Upper lobe of left lung (tissue), 6 donors: ENCODE measurements at regions not wholly inside any gene's neighbourhood (a gene's known extent, or its start where the extent isn't known, plus 50 kb on each side); places are given as distances from the start of the nearest gene placed in this dataset.
"Not testable (repeated sequence)": the region's sequence is repeated elsewhere in the genome, so short reads cannot be mapped to it uniquely, and the experiment has no call there.

Experiments
- ATAC-seq, 2 donors: fragments of 200-7000 bp; cut with Tn5 transposase; one replicate each; pipeline ENCODE4 v1.9.1; 2022; ENCODE audit warnings: mild to moderate bottlenecking in 2 of 2, moderate library complexity in 2 of 2; ENCODE audit not compliant: low FRiP score in 2 of 2
- DNase-seq, 2 donors: peaks; one replicate each; pipeline ENCODE4 v3.0.0-alpha.2; 2019 to 2020
- H3K27ac ChIP-seq, 4 donors: fragments of 200-600 bp; sonication (generic); one replicate each; pipeline ENCODE4 v1.5.1; 2016 to 2019
- H3K27me3 ChIP-seq, 4 donors: fragments of 200-600 bp; sonication (generic); one replicate each; pipeline ENCODE4 v1.5.1; 2017 to 2019
- H3K36me3 ChIP-seq, 4 donors: fragments of 200-600 bp; sonication (generic); one replicate each; pipeline ENCODE4 v1.5.1; 2016 to 2019
- H3K4me1 ChIP-seq, 4 donors: fragments of 200-600 bp; sonication (generic); one replicate each; pipeline ENCODE4 v1.5.1; 2018 to 2019
- H3K4me3 ChIP-seq, 4 donors: fragments of 200-600 bp; sonication (generic); one replicate each; pipeline ENCODE4 v1.5.1; 2017 to 2019; ENCODE audit warnings: mild to moderate bottlenecking in 2 of 4, moderate library complexity in 1 of 4
- H3K9me3 ChIP-seq, 4 donors: fragments of 200-600 bp; sonication (generic); one replicate each; pipeline ENCODE4 v1.5.1; 2018 to 2019
- CTCF ChIP-seq, 6 experiments: fragments of 450-650 bp in 4 of 6; fragments of 200-600 bp in 2 of 6; sonication (generic) in 2 of 6; IDR thresholded peaks; one replicate each; pipeline ENCODE4 v1.5.1; 2016 to 2019; ENCODE audit warnings: antibody characterized with exemption in 6 of 6
- EP300 ChIP-seq, 4 donors: sonication (generic); formaldehyde crosslinking; IDR thresholded peaks; one replicate each; pipeline ENCODE4 v1.5.1; 2017; ENCODE audit warnings: antibody characterized with exemption in 4 of 4, control low read depth in 2 of 4
- POLR2A ChIP-seq, 4 donors: fragments of 450-650 bp; IDR thresholded peaks; one replicate each; pipeline ENCODE4 v1.5.1; 2016 to 2017; ENCODE audit warnings: antibody characterized with exemption in 4 of 4, mild to moderate bottlenecking in 2 of 4
- POLR2AphosphoS5 ChIP-seq, 2 donors: sonication (generic); formaldehyde crosslinking; IDR thresholded peaks; one replicate each; pipeline ENCODE4 v1.5.1; 2017; ENCODE audit warnings: antibody characterized with exemption in 2 of 2
- WGBS, 2 donors: methylation state at CpG; one replicate each; pipeline ENCODE4 v1.1.5; 2017 to 2018; 5-methylcytosine and 5-hydroxymethylcytosine counted together
- donor health status: DM: no; HTN: no; CAD: no; lungs with moderate emphysema.
- donor health status: DM: no; HTN: yes; CAD: no; lungs with severe emphysema.

GRCh38 chr6:115839583-115840181, 221.0 kb downstream of the FRK start:
- ATAC-seq (no peak), DNase-seq (no peak)
- H3K4me1 ChIP-seq: no peaks in the 10 kb centered on the region
- no peak overlapping the region for H3K27ac ChIP-seq
- H3K36me3 ChIP-seq: no peaks in the 10 kb centered on the region
- H3K27me3 ChIP-seq: no peaks in the 10 kb centered on the region
- WGBS, 2 donors: 87 to 91% methylated on average over 7 of the region's 7 CpGs
- H3K9me3 ChIP-seq: no peaks in the 10 kb centered on the region
- TF ChIP-seq CTCF (IDR thresholded peaks at IDR 0.05) (no peak), EP300 (IDR thresholded peaks at IDR 0.05) (no peak), POLR2AphosphoS5 (IDR thresholded peaks at IDR 0.05) (no peak), POLR2A (IDR thresholded peaks at IDR 0.05) (no peak)
- no peak overlapping the region for H3K4me3 ChIP-seq

GRCh38 chr6:115838763-115839401, 221.8 kb downstream of the FRK start:
- H3K27ac ChIP-seq: no peak overlapping the region
- DNase-seq (no peak), ATAC-seq (no peak)
- TF ChIP-seq EP300 (IDR thresholded peaks at IDR 0.05) (no peak), CTCF (IDR thresholded peaks at IDR 0.05) (peak in 4 of 6 experiments; percentile 5 to 33 (median 25)), POLR2A (IDR thresholded peaks at IDR 0.05) (no peak), POLR2AphosphoS5 (IDR thresholded peaks at IDR 0.05) (no peak)
- H3K27me3 ChIP-seq: no peaks in the 10 kb centered on the region
- no peaks in the 10 kb centered on the region for H3K4me1 ChIP-seq
- no peaks in the 10 kb centered on the region for H3K9me3 ChIP-seq
- WGBS, 2 donors: 66 to 72% methylated on average over 3 of the region's 3 CpGs
- H3K36me3 ChIP-seq: no peaks in the 10 kb centered on the region
- no peak overlapping the region for H3K4me3 ChIP-seq

GRCh38 chr6:115838216-115838615, 222.5 kb downstream of the FRK start:
- H3K27ac ChIP-seq: no peak overlapping the region
- WGBS, 2 donors: 82 to 87% methylated on average over 4 of the region's 4 CpGs
- no peak for ATAC-seq

GRCh38 chr6:115836374-115836773, 224.3 kb downstream of the FRK start:
- peak in 1 of 2 donors; percentile 54 for DNase-seq
- not testable (repeated sequence) for H3K4me3 ChIP-seq, H3K9me3 ChIP-seq, H3K4me1 ChIP-seq, H3K36me3 ChIP-seq, ATAC-seq, H3K27me3 ChIP-seq, H3K27ac ChIP-seq
- 97% methylated on average over 9 to 12 of the region's 13 CpGs for WGBS, 2 donors

More at GRCh38 chr6:115838216-115838615, 222.5 kb downstream of the FRK start:
- Histone ChIP-seq H3K4me3 (no peak overlapping the region), H3K36me3 (no peaks in the 10 kb centered on the region), H3K4me1 (no peaks in the 10 kb centered on the region), H3K9me3 (no peaks in the 10 kb centered on the region), H3K27me3 (no peaks in the 10 kb centered on the region)
- no peak for TF ChIP-seq EP300 (IDR thresholded peaks at IDR 0.05)
- TF ChIP-seq POLR2A (IDR thresholded peaks at IDR 0.05): no peak
- TF ChIP-seq CTCF (IDR thresholded peaks at IDR 0.05): no peak
- DNase-seq: no peak

GRCh38 chr6:115835314-115835713, 225.4 kb downstream of the FRK start:
- ATAC-seq (no peak), DNase-seq (no peak)
- H3K9me3 ChIP-seq: no peaks in the 10 kb centered on the region
- H3K27ac ChIP-seq: no peak overlapping the region
- H3K4me3 ChIP-seq: no peak overlapping the region
- TF ChIP-seq POLR2A (IDR thresholded peaks at IDR 0.05) (no peak), CTCF (IDR thresholded peaks at IDR 0.05) (no peak), POLR2AphosphoS5 (IDR thresholded peaks at IDR 0.05) (no peak), EP300 (IDR thresholded peaks at IDR 0.05) (no peak)
- no peaks in the 10 kb centered on the region for H3K27me3 ChIP-seq
- H3K36me3 ChIP-seq: no peaks in the 10 kb centered on the region
- WGBS, 2 donors: 69 to 86% methylated on average over 2 of the region's 2 CpGs
- no peaks in the 10 kb centered on the region for H3K4me1 ChIP-seq

GRCh38 chr6:115834542-115834941, 226.1 kb downstream of the FRK start:
- not testable (repeated sequence) for H3K4me1 ChIP-seq, H3K27ac ChIP-seq, ATAC-seq, H3K9me3 ChIP-seq, H3K4me3 ChIP-seq, H3K27me3 ChIP-seq, H3K36me3 ChIP-seq
- WGBS, 2 donors: 97 to 100% methylated on average over 8 to 23 of the region's 27 CpGs
- DNase-seq: peak in 1 of 2 donors; percentile 73
